SK-N-SH treated with all-trans-retinoic acid at 6 μM for 48 hours (cell line): ENCODE measurements at regions not wholly inside any gene's neighbourhood (a gene's known extent, or its start where the extent isn't known, plus 50 kb on each side); places are given as distances from the start of the nearest gene placed in this dataset.

Source experiments
- ATAC-seq: fragments of 200-7000 bp; cut with Tn5 transposase; 3 replicates; pipeline ENCODE4 v1.9.1; 2020; ENCODE audit warnings: mild to moderate bottlenecking, moderate library complexity
- ARNTL ChIP-seq: fragments of 450-650 bp; formaldehyde crosslinking; IDR thresholded peaks from 2 replicates; pipeline ENCODE4 v1.5.0; 2020; ENCODE audit warnings: low read depth, mild to moderate bottlenecking, moderate library complexity, borderline replicate concordance
- BACH2 ChIP-seq: fragments of 250-450 bp; sonication (Bioruptor Pico); IDR thresholded peaks from 2 replicates; pipeline ENCODE4 v1.9.0; 2021; ENCODE audit warnings: mild to moderate bottlenecking, borderline replicate concordance
- CREB5 ChIP-seq: fragments of 250-450 bp; sonication (Bioruptor Pico); IDR thresholded peaks from 2 replicates; pipeline ENCODE4 v1.5.1; 2020; ENCODE audit warnings: low read depth, mild to moderate bottlenecking, moderate library complexity
- CSDC2 ChIP-seq: fragments of 250-450 bp; sonication (Bioruptor Pico); IDR thresholded peaks from 2 replicates; pipeline ENCODE4 v1.5.0; 2020; ENCODE audit warnings: mild to moderate bottlenecking, moderate library complexity
- ESRRG ChIP-seq: fragments of 250-450 bp; sonication (Bioruptor Pico); IDR thresholded peaks from 2 replicates; pipeline ENCODE4 v1.6.1; 2021; ENCODE audit warnings: mild to moderate bottlenecking
- GLIS3 ChIP-seq: fragments of 250-450 bp; sonication (Bioruptor Pico); IDR thresholded peaks from 2 replicates; pipeline ENCODE4 v1.5.0; 2020; ENCODE audit warnings: mild to moderate bottlenecking, moderate library complexity
- ISL1 ChIP-seq: fragments of 250-450 bp; sonication (Bioruptor Pico); IDR thresholded peaks from 2 replicates; pipeline ENCODE4 v2.1.2; 2022; ENCODE audit warnings: mild to moderate bottlenecking, moderate library complexity
- OSR1 ChIP-seq: fragments of 250-450 bp; sonication (Bioruptor Pico); IDR thresholded peaks from 2 replicates; pipeline ENCODE4 v1.8.0; 2022; ENCODE audit warnings: moderate library complexity, mild to moderate bottlenecking, inconsistent platforms
- PATZ1 ChIP-seq: fragments of 250-450 bp; sonication (Bioruptor Pico); IDR thresholded peaks from 2 replicates; pipeline ENCODE4 v1.8.0; 2020; ENCODE audit warnings: mild to moderate bottlenecking, moderate library complexity, borderline replicate concordance
- RARB ChIP-seq: fragments of 250-450 bp; sonication (Bioruptor Pico); IDR thresholded peaks from 2 replicates; pipeline ENCODE4 v1.8.0; 2021; ENCODE audit warnings: mild to moderate bottlenecking, moderate library complexity
- SNAI2 ChIP-seq: fragments of 250-450 bp; sonication (Bioruptor Pico); IDR thresholded peaks from 2 replicates; pipeline ENCODE4 v1.5.0; 2020; ENCODE audit warnings: mild to moderate bottlenecking, moderate library complexity
- TOX ChIP-seq: fragments of 250-450 bp; sonication (Bioruptor Pico); IDR thresholded peaks from 2 replicates; pipeline ENCODE4 v1.8.0; 2021; ENCODE audit warnings: mild to moderate bottlenecking, moderate library complexity, borderline replicate concordance
- TSHZ2 ChIP-seq: fragments of 250-450 bp; sonication (Bioruptor Pico); IDR thresholded peaks from 2 replicates; pipeline ENCODE4 v1.5.0; 2020; ENCODE audit warnings: mild to moderate bottlenecking, moderate library complexity
- ZFP3 ChIP-seq: fragments of 250-450 bp; sonication (Bioruptor Pico); IDR thresholded peaks from 2 replicates; pipeline ENCODE4 v1.5.0; 2020; ENCODE audit warnings: mild to moderate bottlenecking, moderate library complexity
- ZFP30 ChIP-seq: fragments of 450-650 bp; formaldehyde crosslinking; IDR thresholded peaks from 2 replicates; pipeline ENCODE4 v1.5.0; 2022; ENCODE audit warnings: mild to moderate bottlenecking, moderate library complexity
- ZNF70 ChIP-seq: fragments of 450-650 bp; formaldehyde crosslinking; IDR thresholded peaks from 2 replicates; pipeline ENCODE4 v1.5.0; 2020; ENCODE audit warnings: mild to moderate bottlenecking, moderate library complexity
- ZNF8 ChIP-seq: fragments of 450-650 bp; formaldehyde crosslinking; IDR thresholded peaks from 2 replicates; pipeline ENCODE4 v1.5.0; 2020; ENCODE audit warnings: mild to moderate bottlenecking, moderate library complexity

GRCh38 chr6:115691433-115691832 is 369.3 kb downstream of the FRK start:
- ATAC-seq, result no peak
- TF ChIP-seq RARB (CRISPR knock-in tag) (no peak), TSHZ2 (CRISPR knock-in tag) (no peak), CSDC2 (CRISPR knock-in tag) (no peak), ESRRG (CRISPR knock-in tag) (no peak), ISL1 (CRISPR knock-in tag) (no peak), SNAI2 (CRISPR knock-in tag) (no peak), ZNF8 (CRISPR knock-in tag) (no peak), ZFP30 (no peak), ZFP3 (CRISPR knock-in tag) (no peak)

- ATAC-seq, result no peak
- TF ChIP-seq OSR1 (CRISPR knock-in tag) (no peak), CSDC2 (CRISPR knock-in tag) (no peak), GLIS3 (CRISPR knock-in tag) (no peak), TSHZ2 (CRISPR knock-in tag) (no peak), ISL1 (CRISPR knock-in tag) (no peak)
- TF ChIP-seq, all 23 proteins: peak for 0
Observed at GRCh38 chr6:115690854-115691253, 369.8 kb downstream of the FRK start.

- no peak for ATAC-seq
Observed at GRCh38 chr6:115681978-115682775, 378.5 kb downstream of the FRK start.

More at GRCh38 chr6:115681978-115682775, 378.5 kb downstream of the FRK start:
- TF ChIP-seq TSHZ2 (CRISPR knock-in tag) (no peak), CSDC2 (CRISPR knock-in tag) (no peak), ARNTL (CRISPR knock-in tag) (no peak), ZFP30 (no peak), GLIS3 (CRISPR knock-in tag) (no peak), BACH2 (no peak), TOX (CRISPR knock-in tag) (no peak), PATZ1 (no peak), ZNF70 (CRISPR knock-in tag) (no peak), CREB5 (CRISPR knock-in tag) (no peak)
- TF ChIP-seq, all 23 proteins: peak for 0
